CD14-positive monocyte (primary cell): ENCODE measurements at regions not wholly inside any gene's neighbourhood (a gene's known extent, or its start where the extent isn't known, plus 50 kb on each side); places are given as distances from the start of the nearest gene placed in this dataset.

Source experiments
- DNase-seq, 3 donors: peaks; one replicate each; pipeline ENCODE4 v3.0.0-alpha.2; 2011 to 2022
- H2AFZ ChIP-seq: 2 replicates; pipeline ENCODE4 v1.6.0; 2012; ENCODE audit warnings: mild to moderate bottlenecking, low read depth, low read length, inconsistent platforms; ENCODE audit not compliant: insufficient read depth, poor library complexity, severe bottlenecking
- H3K27ac ChIP-seq, 2 donors: 1 replicate in 1 of 2; 2 replicates in 1 of 2; pipeline ENCODE4 v1.5.1; 2012 to 2013; ENCODE audit warnings: low read length in 2 of 2, control low read depth in 1 of 2, inconsistent platforms in 1 of 2, low read depth in 1 of 2, mild to moderate bottlenecking in 1 of 2
- H3K27me3 ChIP-seq, 2 donors: one replicate each; pipeline versions ENCODE4 v1.6.0 to v1.6.1; 2011 to 2013; ENCODE audit warnings: low read length in 2 of 2; ENCODE audit not compliant: control insufficient read depth in 2 of 2, insufficient read depth in 2 of 2
- H3K36me3 ChIP-seq, 2 donors: replicated peaks in 1 of 2; 1 replicate in 1 of 2; 2 replicates in 1 of 2; pipeline versions ENCODE4 v1.5.1 to v1.6.1; 2012 to 2013; ENCODE audit warnings: low read length in 2 of 2, control low read depth in 1 of 2, inconsistent platforms in 1 of 2, mild to moderate bottlenecking in 1 of 2; ENCODE audit not compliant: insufficient read depth in 2 of 2, control insufficient read depth in 1 of 2
- H3K4me1 ChIP-seq, 2 donors: 1 replicate in 1 of 2; 2 replicates in 1 of 2; pipeline versions ENCODE4 v1.5.1 to v1.6.1; 2012 to 2013; ENCODE audit warnings: low read length in 2 of 2, control low read depth in 1 of 2, inconsistent platforms in 1 of 2, mild to moderate bottlenecking in 1 of 2, moderate library complexity in 1 of 2; ENCODE audit not compliant: insufficient read depth in 2 of 2, control insufficient read depth in 1 of 2
- H3K4me2 ChIP-seq: replicated peaks from 2 replicates; pipeline ENCODE3; 2012; ENCODE audit warnings: low read length, moderate library complexity, mild to moderate bottlenecking; ENCODE audit not compliant: poor library complexity, severe bottlenecking; ENCODE audit errors: extremely low read depth
- H3K4me3 ChIP-seq, 3 experiments: fragments of 200-600 bp in 1 of 3; sonication (generic) in 1 of 3; replicated peaks in 1 of 3; 1 replicate in 2 of 3; 2 replicates in 1 of 3; pipeline ENCODE4 v1.5.1; 2011 to 2013; ENCODE audit warnings: low read length in 3 of 3, mild to moderate bottlenecking in 3 of 3, control low read depth in 2 of 3, low read depth in 2 of 3, inconsistent platforms in 1 of 3, moderate library complexity in 1 of 3
- H3K79me2 ChIP-seq: 2 replicates; pipeline ENCODE4 v1.6.0; 2012; ENCODE audit warnings: mild to moderate bottlenecking, control low read depth, inconsistent platforms, low read length, moderate library complexity; ENCODE audit not compliant: insufficient read depth
- H3K9ac ChIP-seq: 2 replicates; pipeline ENCODE4 v1.6.0; 2017; ENCODE audit warnings: low read length, mild to moderate bottlenecking; ENCODE audit not compliant: insufficient read depth, poor library complexity, severe bottlenecking
- H3K9me3 ChIP-seq, 2 donors: replicated peaks in 1 of 2; 1 replicate in 1 of 2; 2 replicates in 1 of 2; pipeline versions ENCODE4 v1.5.1 to v1.6.1; 2012 to 2013; ENCODE audit warnings: low read length in 2 of 2, control low read depth in 1 of 2; ENCODE audit not compliant: control insufficient read depth in 1 of 2, insufficient read depth in 1 of 2
- H4K20me1 ChIP-seq: 2 replicates; pipeline ENCODE4 v1.6.0; 2012; ENCODE audit warnings: mild to moderate bottlenecking, low read length, control low read depth, moderate library complexity; ENCODE audit not compliant: insufficient read depth
- H3K27ac Mint-ChIP-seq, 7 donors: one replicate each; pipeline ENCODE4 v1.8.0; 2020; ENCODE audit warnings: mild to moderate bottlenecking in 7 of 7, mixed read lengths in 7 of 7, moderate library complexity in 6 of 7, inconsistent platforms in 2 of 7
- H3K27me3 Mint-ChIP-seq, 3 donors: one replicate each; pipeline ENCODE4 v1.8.0; 2021 to 2022; ENCODE audit warnings: low read depth in 3 of 3, mild to moderate bottlenecking in 3 of 3, mixed read lengths in 3 of 3, moderate library complexity in 3 of 3, inconsistent platforms in 1 of 3
- H3K36me3 Mint-ChIP-seq, 2 donors: one replicate each; pipeline ENCODE4 v1.8.0; 2020; ENCODE audit warnings: mixed read lengths in 2 of 2, inconsistent platforms in 1 of 2, mild to moderate bottlenecking in 1 of 2
- H3K4me1 Mint-ChIP-seq: one replicate; pipeline ENCODE4 v1.8.0; 2020; ENCODE audit warnings: mild to moderate bottlenecking, mixed read lengths
- H3K4me3 Mint-ChIP-seq, 2 donors: one replicate each; pipeline ENCODE4 v1.8.0; 2020; ENCODE audit warnings: mild to moderate bottlenecking in 2 of 2, mixed read lengths in 2 of 2, moderate library complexity in 1 of 2
- H3K9me3 Mint-ChIP-seq, 7 donors: one replicate each; pipeline ENCODE4 v1.8.0; 2020 to 2022; ENCODE audit warnings: mixed read lengths in 7 of 7, mild to moderate bottlenecking in 6 of 7, moderate library complexity in 6 of 7, inconsistent platforms in 2 of 7
- CTCF ChIP-seq: fragments of 200-600 bp; IDR thresholded peaks from one replicate; pipeline ENCODE4 v1.8.0; 2022; ENCODE audit warnings: antibody characterized with exemption, mild to moderate bottlenecking
- WGBS: methylation state at CpG from one replicate; pipeline ENCODE4 v1.1.5; 2013; ENCODE audit warnings: missing lambda C conversion rate; ENCODE audit not compliant: insufficient coverage; 5-methylcytosine and 5-hydroxymethylcytosine counted together
- intact Hi-C, 2 donors: fragments of 100-400 bp; cut with micrococcal nuclease; formaldehyde crosslinking; loops; one replicate each; pipeline versions ENCODE4 v1.15.0 to v1.15.1; 2023

DNA sequence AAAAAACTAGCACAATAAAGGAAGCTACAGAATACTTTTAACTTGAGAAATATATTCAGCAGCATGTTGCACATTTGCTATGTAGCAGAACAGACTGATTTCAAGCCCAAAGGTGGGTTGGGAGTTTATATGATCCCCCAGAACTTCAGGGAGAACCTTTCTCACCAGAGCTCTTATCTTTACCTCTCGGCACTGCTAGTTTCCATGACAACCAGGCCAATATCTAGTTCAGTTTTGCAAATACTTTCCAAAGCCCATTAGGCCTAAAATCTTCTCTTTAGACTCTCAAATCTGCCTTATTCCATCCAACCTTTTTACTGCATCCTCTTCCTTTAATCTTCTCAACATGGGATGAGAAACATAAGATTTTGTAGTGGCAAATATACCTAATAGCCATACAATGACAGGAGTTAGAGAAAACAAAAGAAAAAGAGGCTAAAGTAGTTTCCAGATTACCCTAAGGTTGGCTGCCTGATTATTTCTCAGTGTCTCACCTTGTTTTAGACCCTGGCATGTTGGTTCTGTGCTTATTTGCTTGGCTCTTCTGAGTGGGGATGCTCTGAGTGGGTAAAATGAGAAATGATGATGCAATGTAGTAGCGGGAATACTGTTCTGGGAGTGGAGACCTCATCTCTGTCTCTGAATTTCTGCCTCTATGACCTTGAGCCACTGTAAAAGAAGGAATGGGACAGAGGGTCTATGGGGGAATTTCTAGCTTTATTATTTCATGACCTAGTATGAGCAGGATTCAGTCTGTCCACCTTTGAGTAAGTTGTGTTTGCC is 427.6 kb upstream of the STXBP6 start:
- Histone ChIP-seq H3K9me3 (peaks cover 0 to 4% of the 10 kb centered on the region in 2 donors), H4K20me1 (no peaks in the 10 kb centered on the region), H3K27ac (no peak overlapping the region), H3K27me3 (no peaks in the 10 kb centered on the region), H2AFZ (no peak overlapping the region), H3K36me3 (no peaks in the 10 kb centered on the region), H3K4me1 (no peaks in the 10 kb centered on the region), H3K4me3 (no peak overlapping the region), H3K79me2 (no peaks in the 10 kb centered on the region), H3K9ac (no peak overlapping the region), H3K4me2 (no peak overlapping the region)
- 94% methylated on average over 1 of the region's 2 CpGs for WGBS
- no peak overlapping the region for H3K4me3 Mint-ChIP-seq
- no peak overlapping the region for H3K27ac Mint-ChIP-seq
- H3K36me3 Mint-ChIP-seq = no peaks in the 10 kb centered on the region
- intact Hi-C loops = no loop called here
- H3K27me3 Mint-ChIP-seq = no peaks in the 10 kb centered on the region
- H3K4me1 Mint-ChIP-seq = no peaks in the 10 kb centered on the region
- no peak for DNase-seq
- H3K9me3 Mint-ChIP-seq = peaks cover 0 to 8% (median 4%) of the 10 kb centered on the region in 7 donors
- no peak for TF ChIP-seq CTCF

- 100% methylated on average over 1 of the region's 1 CpG for WGBS
- TF ChIP-seq CTCF = no peak
- Histone ChIP-seq H3K27ac (no peak overlapping the region), H3K79me2 (no peaks in the 10 kb centered on the region), H3K4me3 (no peak overlapping the region), H3K9me3 (peaks cover 0 to 4% of the 10 kb centered on the region in 2 donors), H3K27me3 (no peaks in the 10 kb centered on the region), H4K20me1 (no peaks in the 10 kb centered on the region), H3K4me2 (no peak overlapping the region), H3K9ac (no peak overlapping the region), H3K4me1 (no peaks in the 10 kb centered on the region), H2AFZ (no peak overlapping the region), H3K36me3 (no peaks in the 10 kb centered on the region)
- Mint-ChIP-seq H3K36me3 (no peaks in the 10 kb centered on the region), H3K9me3 (peaks cover 0 to 7% (median 4%) of the 10 kb centered on the region in 7 donors), H3K27me3 (no peaks in the 10 kb centered on the region), H3K27ac (no peak overlapping the region), H3K4me3 (no peak overlapping the region), H3K4me1 (no peaks in the 10 kb centered on the region)
- no peak for DNase-seq
- intact Hi-C loops = no loop called here
These were observed 422.8 kb upstream of the STXBP6 start for GRCh38 chr14:25472700-25473099.
